NB4 (cell line): ENCODE measurements at regions not wholly inside any gene's neighbourhood (a gene's known extent, or its start where the extent isn't known, plus 50 kb on each side); places are given as distances from the start of the nearest gene placed in this dataset.

Experiments used
- DNase-seq: peaks from one replicate; pipeline ENCODE4 v3.0.0; 2010; ENCODE audit warnings: low read depth
- H3K4me3 ChIP-seq: one replicate; pipeline ENCODE4 v1.5.1; 2011; ENCODE audit warnings: mild to moderate bottlenecking, low read depth, low read length, moderate library complexity
- CTCF ChIP-seq: IDR thresholded peaks from one replicate; pipeline ENCODE4 v1.5.1; 2012; ENCODE audit warnings: low read depth, low read length
- MAX ChIP-seq: IDR thresholded peaks from 2 replicates; pipeline ENCODE4 v1.6.1; 2011; ENCODE audit warnings: low read depth, low read length
- MYC ChIP-seq: IDR thresholded peaks from 2 replicates; pipeline ENCODE4 v1.6.1; 2011; ENCODE audit warnings: low read depth, low read length
- POLR2A ChIP-seq: IDR thresholded peaks from 2 replicates; pipeline ENCODE4 v1.6.1; 2011; ENCODE audit warnings: mild to moderate bottlenecking; ENCODE audit not compliant: insufficient read length; ENCODE audit errors: extremely low read depth

- no peak overlapping the region for H3K4me3 ChIP-seq
- TF ChIP-seq MAX, result no peak
- no peak for TF ChIP-seq POLR2A
- TF ChIP-seq CTCF, result no peak
- no peak for TF ChIP-seq MYC
- DNase-seq, result no peak
Observed at GRCh38 chr11:112877581-112877980, 83.6 kb upstream of the NCAM1 start.

GRCh38 chr11:112878033-112878601 lies 83.1 kb upstream of the NCAM1 start:
- DNase-seq, result no peak
- TF ChIP-seq CTCF (no peak), MYC (no peak), MAX (no peak), POLR2A (no peak)
- H3K4me3 ChIP-seq, result no peak overlapping the region

GRCh38 chr11:112880495-112880894 lies 80.7 kb upstream of the NCAM1 start:
- H3K4me3 ChIP-seq, result no peak overlapping the region

GRCh38 chr11:112881461-112881860 lies 79.8 kb upstream of the NCAM1 start:
- no peak for DNase-seq
- H3K4me3 ChIP-seq, result no peak overlapping the region
- TF ChIP-seq POLR2A (no peak), MAX (no peak), CTCF (no peak), MYC (no peak)

More at GRCh38 chr11:112880495-112880894, 80.7 kb upstream of the NCAM1 start:
- no peak for DNase-seq
- TF ChIP-seq MAX, result no peak
- no peak for TF ChIP-seq MYC
- TF ChIP-seq POLR2A, result no peak
- TF ChIP-seq CTCF, result no peak

- DNase-seq, result no peak
- TF ChIP-seq POLR2A, result no peak
- no peak for TF ChIP-seq MAX
- no peak for TF ChIP-seq MYC
- no peak for TF ChIP-seq CTCF
- H3K4me3 ChIP-seq, result no peak overlapping the region
Observed at GRCh38 chr11:112882494-112883381, 78.5 kb upstream of the NCAM1 start.
